NOMO-1 (cell line): ENCODE measurements at regions not wholly inside any gene's neighbourhood (a gene's known extent, or its start where the extent isn't known, plus 50 kb on each side); places are given as distances from the start of the nearest gene placed in this dataset.
A peak's percentile ranks its signal among the peaks of the same experiment; 100 is the strongest.

Experiments used
- DNase-seq, 2 experiments: peaks; one replicate each; lab custom pipeline; 2025; ENCODE audit not compliant: unreplicated experiment in 2 of 2; lab: John Stamatoyannopoulos, UW

- peak; percentile 30 to 83 for DNase-seq
These were observed 181.1 kb upstream of the SPEF2 start for GRCh38 chr5:35436400-35437057.

GRCh38 chr5:35430381-35431162 lies 187.1 kb upstream of the SPEF2 start:
- peak; percentile 70 to 86 for DNase-seq

- no peak for DNase-seq
These were observed 189.9 kb upstream of the PRLR start for GRCh38 chr5:35420200-35420599.

GRCh38 chr5:35417040-35417439 lies 186.8 kb upstream of the PRLR start:
- peak in 1 of 2 experiments; percentile 79 for DNase-seq

DNA sequence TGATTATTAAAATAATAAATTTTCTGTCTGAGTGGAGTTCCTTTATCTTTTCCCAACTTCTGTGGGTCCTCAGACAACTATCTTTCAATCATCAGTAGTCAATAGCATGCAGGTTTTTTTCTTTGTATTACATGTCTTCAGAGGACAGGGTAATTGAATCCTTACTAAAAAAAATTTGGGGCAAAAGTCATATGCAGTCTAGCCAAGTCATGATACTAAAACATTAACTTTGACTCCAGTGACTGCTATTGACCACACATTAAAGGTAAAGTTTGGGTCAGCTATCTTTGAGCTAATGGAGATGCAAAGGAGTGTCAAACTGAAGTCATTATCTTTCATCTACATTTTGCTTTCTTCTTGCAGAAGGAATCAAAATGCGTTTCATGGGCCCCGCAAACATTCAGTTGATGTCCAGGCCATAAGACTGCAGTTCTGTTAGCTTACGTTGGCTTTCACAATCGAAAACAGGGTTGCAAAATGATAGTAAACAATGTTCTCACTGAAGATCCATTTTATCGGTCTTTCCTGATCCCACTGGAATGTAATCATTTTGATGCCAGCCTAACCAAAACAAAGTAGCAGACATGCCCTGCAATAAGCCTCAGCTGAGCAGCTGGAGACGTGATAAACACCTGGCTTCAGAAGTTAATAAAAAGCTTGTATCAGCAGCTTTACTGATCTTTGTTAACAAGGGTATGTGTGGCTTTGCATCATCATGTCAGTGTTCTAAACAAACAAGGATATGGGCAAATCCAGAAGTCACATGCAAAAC lies 186.1 kb upstream of the PRLR start:
- DNase-seq = no peak

DNA sequence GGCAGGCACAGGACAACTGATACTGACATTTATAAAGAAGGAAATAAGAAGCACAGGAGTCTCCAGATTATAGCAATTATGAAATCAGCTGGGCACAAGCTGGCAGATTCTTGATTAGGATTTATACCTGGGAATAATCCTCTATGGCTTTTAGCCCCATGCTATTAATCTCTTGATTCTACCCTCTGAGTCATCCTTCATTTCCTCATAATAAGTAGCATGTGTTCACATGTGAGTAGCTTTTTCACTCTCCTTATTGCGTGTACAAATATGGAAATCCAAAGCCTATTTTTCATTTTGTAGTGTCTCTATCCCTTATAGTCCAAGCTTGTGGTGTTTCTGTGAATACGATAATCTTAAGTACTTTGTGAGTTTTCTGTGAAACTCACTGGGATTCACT lies 185.0 kb upstream of the PRLR start:
- DNase-seq = peak in 1 of 2 experiments; percentile 44

DNA sequence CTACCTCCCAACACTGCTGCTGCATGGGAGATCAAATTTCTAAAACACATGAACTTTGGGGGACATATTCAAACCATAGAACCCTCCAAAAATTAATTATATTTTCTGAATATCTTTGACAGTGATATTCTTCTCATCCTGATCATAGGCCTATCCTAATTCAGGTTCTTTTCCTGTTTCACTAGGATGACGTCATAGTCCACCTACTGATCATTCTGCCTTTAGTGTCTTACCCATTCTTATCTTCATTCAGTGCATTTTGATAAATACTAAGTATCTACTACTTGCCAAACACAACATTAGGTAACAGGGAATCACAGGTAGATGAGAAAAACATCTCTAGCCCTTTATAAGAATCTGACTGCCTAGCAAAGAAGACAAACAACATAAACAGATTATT lies 179.1 kb upstream of the PRLR start:
- no peak for DNase-seq

- peak; percentile 29 to 63 for DNase-seq
These were observed 177.9 kb upstream of the PRLR start for GRCh38 chr5:35408146-35408545.

DNA sequence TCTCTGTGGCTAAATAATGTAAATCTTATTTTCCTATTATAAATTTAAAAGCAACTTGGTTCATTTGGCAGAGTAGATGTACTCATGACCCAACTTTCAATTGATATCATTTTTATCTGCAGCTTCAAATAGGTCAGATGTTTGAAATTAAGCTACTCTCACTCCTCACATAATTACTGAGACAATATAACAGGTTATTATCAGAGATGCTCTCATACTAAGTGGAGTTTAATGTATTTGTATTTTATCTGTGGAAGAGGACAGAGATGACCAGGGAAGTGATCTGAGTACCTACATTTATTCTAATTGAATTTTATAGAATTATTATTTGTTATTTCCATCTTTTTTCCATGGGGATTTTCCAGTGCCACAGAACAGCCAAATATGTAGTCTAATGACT lies 177.4 kb upstream of the PRLR start:
- DNase-seq = no peak

GRCh38 chr5:35405938-35406337 lies 175.7 kb upstream of the PRLR start:
- no peak for DNase-seq

DNA sequence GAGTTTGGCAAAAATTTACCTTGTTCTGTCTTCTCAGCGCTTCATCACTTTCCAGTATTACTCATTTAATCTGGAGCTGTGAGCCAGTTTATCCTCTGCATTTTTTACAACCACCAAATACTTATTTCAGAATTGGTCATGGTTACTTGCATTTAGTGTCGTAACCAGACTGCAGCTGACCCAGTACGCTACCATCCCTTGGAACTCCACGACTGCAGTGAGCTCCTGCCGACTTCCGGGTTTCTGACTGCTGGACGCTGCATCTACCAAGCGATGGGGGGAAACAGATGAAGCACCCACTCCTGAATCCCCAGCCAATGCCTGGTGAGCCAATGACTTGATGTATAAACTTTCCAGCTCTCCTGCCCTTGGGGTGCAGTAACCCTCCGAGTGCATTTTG lies 174.4 kb upstream of the PRLR start:
- no peak for DNase-seq

DNA sequence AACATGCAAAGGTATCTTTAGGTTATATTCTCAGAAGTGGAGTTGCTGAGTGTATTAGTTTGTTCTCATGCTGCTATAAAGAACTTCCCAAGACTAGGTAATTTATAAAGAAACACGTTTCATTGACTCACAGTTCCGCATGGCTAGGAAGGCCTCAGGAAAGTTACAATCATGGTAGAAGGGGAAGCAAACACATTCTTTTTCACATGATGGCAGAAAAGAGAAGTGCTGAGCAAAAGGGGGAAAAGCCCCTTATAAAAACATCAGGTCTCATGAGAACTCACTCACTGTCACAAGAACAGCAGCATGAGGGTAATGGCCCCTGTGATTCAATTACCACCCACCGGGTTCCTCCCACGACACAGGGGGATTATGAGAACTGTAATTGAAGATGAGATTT lies 163.6 kb upstream of the PRLR start:
- DNase-seq = no peak

GRCh38 chr5:35384658-35385057 lies 154.4 kb upstream of the PRLR start:
- DNase-seq = no peak

- peak in 1 of 2 experiments; percentile 84 for DNase-seq
These were observed 152.8 kb upstream of the PRLR start for GRCh38 chr5:35383041-35383440.

- no peak for DNase-seq
These were observed 147.4 kb upstream of the PRLR start for GRCh38 chr5:35377653-35378052.

DNA sequence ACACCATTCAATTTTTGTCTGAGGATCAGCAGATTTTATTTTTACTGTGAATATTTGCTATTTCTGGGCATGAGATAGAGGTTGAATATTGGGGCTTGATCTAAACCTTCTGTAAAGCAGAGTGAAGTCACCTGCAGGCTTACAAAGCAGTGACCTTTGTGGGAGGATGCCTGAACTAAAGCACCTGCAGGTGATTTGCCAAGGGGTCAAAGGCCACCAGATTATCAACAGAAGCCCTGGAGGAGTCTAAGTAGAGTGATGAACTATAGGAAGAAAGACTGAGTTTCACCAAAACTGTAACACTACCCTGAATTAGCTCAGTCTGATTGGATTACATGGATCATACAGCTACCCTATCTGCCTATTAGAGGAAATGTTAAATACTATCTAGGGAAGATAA lies 144.3 kb upstream of the PRLR start:
- DNase-seq = no peak

DNA sequence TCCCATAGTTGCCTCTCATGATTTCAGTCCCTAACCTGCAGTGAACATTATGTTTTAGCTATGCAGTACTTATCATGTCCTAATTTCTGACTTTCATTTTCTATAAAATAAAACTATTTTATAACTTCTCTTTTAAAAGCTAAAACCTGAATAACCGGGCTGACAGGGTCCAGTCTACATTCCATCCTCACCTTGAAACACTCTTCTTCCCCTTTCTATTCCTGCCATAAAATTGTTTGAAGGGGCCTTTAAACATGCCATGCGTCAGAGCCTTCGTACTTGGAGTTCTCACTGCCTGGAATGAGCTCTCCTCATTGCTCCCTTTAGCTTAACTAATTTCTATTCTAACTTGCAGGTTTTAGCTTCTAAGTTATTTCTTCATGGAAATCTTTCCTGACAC lies 143.0 kb upstream of the PRLR start:
- DNase-seq = no peak

- no peak for DNase-seq
These were observed 142.2 kb upstream of the PRLR start for GRCh38 chr5:35372482-35372881.

- DNase-seq = no peak
These were observed 141.7 kb upstream of the PRLR start for GRCh38 chr5:35371951-35372426.

DNA sequence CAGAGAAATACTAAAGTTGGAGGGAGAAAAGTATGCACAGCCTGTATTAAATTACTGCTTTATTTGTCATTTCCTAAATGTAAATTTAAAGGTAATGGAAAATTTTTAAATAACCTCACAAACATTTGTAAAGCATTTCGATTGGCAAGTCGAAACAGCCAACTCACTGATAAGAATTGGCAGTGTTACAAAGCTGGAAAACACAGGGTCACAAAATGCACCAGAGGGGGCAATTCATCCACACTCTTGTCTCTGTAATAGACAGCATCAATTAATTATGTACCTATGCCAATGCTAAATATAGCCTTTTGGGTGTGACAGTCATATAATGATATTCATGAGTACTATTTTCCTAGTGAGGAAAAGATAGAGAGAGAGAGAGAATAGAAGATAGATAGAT lies 140.6 kb upstream of the PRLR start:
- DNase-seq = no peak

DNA sequence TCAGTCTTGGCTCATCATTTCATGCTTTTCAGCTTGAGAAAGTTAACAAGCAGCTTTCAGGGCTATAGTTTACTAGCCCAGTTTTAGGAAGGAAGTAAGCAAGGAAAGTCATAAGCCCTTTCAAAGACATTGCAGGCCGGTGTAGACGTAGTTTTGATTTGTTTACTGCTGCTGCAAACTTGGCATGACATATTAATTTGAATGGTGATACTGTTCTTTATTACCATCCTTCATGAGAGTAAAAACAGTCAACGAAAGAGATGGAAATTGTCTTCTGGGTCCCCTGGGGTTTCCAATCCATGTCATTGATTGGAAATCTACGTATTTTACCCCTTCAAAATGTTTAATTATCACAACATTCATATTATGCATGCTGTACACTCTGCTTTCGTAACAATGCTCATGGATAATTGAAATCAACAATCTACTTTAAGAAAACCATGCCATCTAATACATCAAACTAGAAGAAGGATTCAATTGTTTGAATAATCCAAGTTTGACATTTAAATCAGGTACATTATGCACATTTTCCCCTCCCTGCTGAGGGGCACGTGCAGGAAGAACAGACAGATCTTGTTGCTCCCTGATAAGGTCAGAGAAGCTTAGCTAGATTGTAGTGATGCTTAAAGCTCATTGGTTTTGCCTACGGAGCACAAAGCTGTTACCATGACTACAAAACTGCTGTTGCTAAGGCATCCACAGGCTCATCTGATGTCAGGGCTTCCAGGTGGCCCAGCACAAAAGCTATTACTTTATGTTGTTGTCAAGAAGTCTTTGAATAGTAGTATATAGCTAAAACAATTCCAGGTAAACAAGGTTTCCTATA lies 139.9 kb upstream of the PRLR start:
- no peak for DNase-seq
